K562 (cell line): ENCODE measurements at regions not wholly inside any gene's neighbourhood (a gene's known extent, or its start where the extent isn't known, plus 50 kb on each side); places are given as distances from the start of the nearest gene placed in this dataset.

Source experiments
- ATAC-seq: fragments of 200-7000 bp; cut with Tn5 transposase; 3 replicates; pipeline ENCODE4 v1.9.1; 2020; ENCODE audit warnings: moderate library complexity
- BruUV-seq: library from RNA; stranded (reverse); fragments of 400-500 nt; replicated peaks from 2 replicates; lab custom pipeline; 2021; lab: Mats Ljungman, UMichigan
- CTCF ChIA-PET: fragments of 300-600 bp; formaldehyde crosslinking; extraction: SDS; loops from one replicate; lab custom pipeline; 2021; ENCODE audit warnings: low intra/inter-chr PET ratio; lab: Yijun Ruan, JAX
- POLR2A ChIA-PET: fragments of 300-600, 350-650 bp; sonication (Branson Sonifier 250); formaldehyde crosslinking; extraction: SDS; loops from one replicate; lab custom pipeline; 2021; ENCODE audit warnings: antibody characterized with exemption, inconsistent platforms; lab: Yijun Ruan, JAX
- DNase-seq, 4 experiments: peaks; one replicate each; pipeline versions ENCODE4 v3.0.0 to v3.0.0-alpha.2; 2011 to 2018; ENCODE audit warnings: low spot score in 3 of 4, mixed read lengths in 3 of 4; ENCODE audit errors: extremely low read depth in 1 of 4
- FAIRE-seq: peaks from 2 replicates; lab custom pipeline; 2011; peaks lifted over from hg19 to GRCh38; lab: Jason Lieb, UNC
- H2AFZ ChIP-seq: 2 replicates; pipeline ENCODE4 v1.6.0; 2011; ENCODE audit warnings: low read depth, low read length, control low read depth, inconsistent platforms
- H3K27ac ChIP-seq: fragments of 200-600 bp; 3 replicates; pipeline ENCODE4 v1.8.0; 2011; ENCODE audit warnings: low read depth, mild to moderate bottlenecking, control low read depth, inconsistent platforms, low read length, moderate library complexity, mixed read lengths; ENCODE audit errors: extremely low read depth
- H3K27me3 ChIP-seq, 2 experiments: fragments of 300-600 bp in 1 of 2; 2 replicates in 1 of 2; 3 replicates in 1 of 2; pipeline versions ENCODE4 v1.6.0 to v1.8.0; 2011; ENCODE audit warnings: inconsistent platforms in 2 of 2, low read length in 2 of 2, mild to moderate bottlenecking in 1 of 2, mixed read lengths in 1 of 2, moderate library complexity in 1 of 2; ENCODE audit not compliant: control insufficient read depth in 2 of 2, insufficient read depth in 2 of 2
- H3K36me3 ChIP-seq: fragments of 300-600 bp; 3 replicates; pipeline ENCODE4 v1.8.0; 2011; ENCODE audit warnings: mild to moderate bottlenecking, low read length, inconsistent platforms; ENCODE audit not compliant: control insufficient read depth, insufficient read depth
- H3K4me1 ChIP-seq, 2 experiments: fragments of 200-600 bp in 1 of 2; replicated peaks in 1 of 2; 2 replicates in 1 of 2; 3 replicates in 1 of 2; pipeline versions ENCODE4 v1.5.1 to v1.8.0; 2011; ENCODE audit warnings: inconsistent platforms in 2 of 2, low read length in 2 of 2, mild to moderate bottlenecking in 1 of 2, mixed read lengths in 1 of 2, moderate library complexity in 1 of 2; ENCODE audit not compliant: control insufficient read depth in 2 of 2, insufficient read depth in 2 of 2
- H3K4me2 ChIP-seq: 2 replicates; pipeline ENCODE4 v1.6.1; 2011; ENCODE audit warnings: low read length, control low read depth, inconsistent platforms, mixed read lengths; ENCODE audit not compliant: insufficient read depth
- H3K4me3 ChIP-seq: fragments of 200-600 bp; sonication (generic), shearing (Covaris generic); 2 replicates; pipeline ENCODE4 v1.5.1; 2016; ENCODE audit warnings: control low read depth, inconsistent platforms
- H3K79me2 ChIP-seq: fragments of 200-600 bp; 3 replicates; pipeline ENCODE4 v1.8.0; 2011; ENCODE audit warnings: low read length, inconsistent platforms; ENCODE audit not compliant: control insufficient read depth, insufficient read depth
- H3K9ac ChIP-seq, 2 experiments: 2 replicates each; pipeline versions ENCODE4 v1.6.0 to v1.6.1; 2011; ENCODE audit warnings: low read depth in 2 of 2, low read length in 2 of 2, control low read depth in 1 of 2, inconsistent platforms in 1 of 2, mild to moderate bottlenecking in 1 of 2, mixed read lengths in 1 of 2; ENCODE audit not compliant: insufficient read depth in 1 of 2
- H3K9me1 ChIP-seq: one replicate; pipeline ENCODE4 v1.6.0; 2011; ENCODE audit warnings: inconsistent platforms, mild to moderate bottlenecking, low read length, moderate library complexity; ENCODE audit not compliant: control insufficient read depth, insufficient read depth
- H3K9me3 ChIP-seq: replicated peaks from 2 replicates; pipeline ENCODE4 v1.5.1; 2011; ENCODE audit warnings: low read depth, low read length, inconsistent platforms; ENCODE audit not compliant: control insufficient read depth, insufficient read depth
- H4K20me1 ChIP-seq: replicated peaks from 2 replicates; pipeline ENCODE4 v1.6.1; 2011; ENCODE audit warnings: low read length, inconsistent platforms, mixed read lengths; ENCODE audit not compliant: control insufficient read depth, insufficient read depth
- CTBP1 ChIP-seq: fragments of 450-650 bp; IDR thresholded peaks from 2 replicates; pipeline ENCODE4 v1.6.1; 2016; ENCODE audit warnings: borderline replicate concordance
- HOXB6 ChIP-seq: fragments of 250-450 bp; sonication (Bioruptor Pico); IDR thresholded peaks from 2 replicates; pipeline ENCODE4 v1.5.1; 2022; ENCODE audit warnings: mild to moderate bottlenecking, borderline replicate concordance
- KDM4B ChIP-seq, 2 experiments: fragments of 450-650 bp in 1 of 2; sonication (generic) in 1 of 2; IDR thresholded peaks; 2 replicates each; pipeline ENCODE4 v1.6.1; 2016 to 2017; ENCODE audit warnings: borderline replicate concordance in 2 of 2, antibody characterized with exemption in 1 of 2, low read depth in 1 of 2, mild to moderate bottlenecking in 1 of 2
- RFX5 ChIP-seq: IDR thresholded peaks from 2 replicates; pipeline ENCODE4 v1.6.1; 2011; ENCODE audit warnings: low read depth, mild to moderate bottlenecking, improper control_type of control experiment, low read length
- TBL1XR1 ChIP-seq, 2 experiments: IDR thresholded peaks; 2 replicates each; pipeline ENCODE4 v1.6.1; 2012; ENCODE audit warnings: improper control_type of control experiment in 2 of 2, low read length in 2 of 2, mild to moderate bottlenecking in 1 of 2
- WGBS: fragments of 100-300 bp; shearing (Covaris generic); methylation state at CpG from one replicate; pipeline ENCODE4 v1.1.6; 2016; ENCODE audit warnings: low coverage, mixed read lengths; ENCODE audit not compliant: insufficient coverage; ENCODE audit errors: missing lambda C conversion rate; 5-methylcytosine and 5-hydroxymethylcytosine counted together
- in situ Hi-C: fragments of 300-500 bp; cut with MboI; formaldehyde crosslinking; loops from 4 replicates; pipeline ENCODE4 v1.15.0; 2018; ENCODE audit warnings: inconsistent platforms, mixed read lengths
- intact Hi-C: fragments of 100-400 bp; cut with micrococcal nuclease; formaldehyde crosslinking; loops from 2 replicates; pipeline ENCODE4 v1.14.2; 2022
- TF ChIP-seq, protein P1 (sequence below): sonication (generic); formaldehyde crosslinking; IDR thresholded peaks from 2 replicates; pipeline ENCODE4 v1.8.1; 2022; ENCODE audit warnings: missing genetic modification reagents
- TF ChIP-seq, protein P2 (sequence below): fragments of 450-650 bp; formaldehyde crosslinking; IDR thresholded peaks from 2 replicates; pipeline ENCODE4 v1.4.0; 2022; ENCODE audit warnings: missing genetic modification characterization

DNA sequence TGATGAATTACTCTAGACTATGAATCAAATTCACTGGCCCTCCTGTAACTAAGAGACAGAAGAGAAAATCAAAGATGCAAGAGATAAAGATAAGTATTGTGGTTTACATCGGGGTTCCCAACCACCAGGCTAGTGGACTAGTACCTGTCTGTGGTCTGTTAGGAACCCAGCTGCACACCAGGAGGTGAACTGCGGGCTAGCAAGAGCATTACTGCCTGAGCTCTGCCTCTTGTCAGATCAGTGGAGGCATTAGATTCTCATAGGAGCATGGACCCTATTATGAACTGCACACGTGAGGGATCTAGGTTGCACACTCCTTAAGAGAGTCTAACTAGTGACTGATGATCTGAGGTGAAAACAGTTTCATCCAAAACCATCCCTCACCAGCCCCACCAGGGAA is 58.9 kb upstream of the DUSP10 start:
- no peak for TF ChIP-seq TBL1XR1 (IDR thresholded peaks at IDR 0.05; ENCODE audit: low read length in 2 of 2)
- no peak for TF ChIP-seq CTBP1
- TF ChIP-seq KDM4B (IDR thresholded peaks at IDR 0.05; ENCODE audit: borderline replicate concordance in 2 of 2, low read depth in 1 of 2): no peak
- no peak for TF ChIP-seq HOXB6
- TF ChIP-seq, protein P1, sequence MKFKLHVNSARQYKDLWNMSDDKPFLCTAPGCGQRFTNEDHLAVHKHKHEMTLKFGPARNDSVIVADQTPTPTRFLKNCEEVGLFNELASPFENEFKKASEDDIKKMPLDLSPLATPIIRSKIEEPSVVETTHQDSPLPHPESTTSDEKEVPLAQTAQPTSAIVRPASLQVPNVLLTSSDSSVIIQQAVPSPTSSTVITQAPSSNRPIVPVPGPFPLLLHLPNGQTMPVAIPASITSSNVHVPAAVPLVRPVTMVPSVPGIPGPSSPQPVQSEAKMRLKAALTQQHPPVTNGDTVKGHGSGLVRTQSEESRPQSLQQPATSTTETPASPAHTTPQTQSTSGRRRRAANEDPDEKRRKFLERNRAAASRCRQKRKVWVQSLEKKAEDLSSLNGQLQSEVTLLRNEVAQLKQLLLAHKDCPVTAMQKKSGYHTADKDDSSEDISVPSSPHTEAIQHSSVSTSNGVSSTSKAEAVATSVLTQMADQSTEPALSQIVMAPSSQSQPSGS (CRISPR knock-in tag): no peak
- TF ChIP-seq, protein P2, sequence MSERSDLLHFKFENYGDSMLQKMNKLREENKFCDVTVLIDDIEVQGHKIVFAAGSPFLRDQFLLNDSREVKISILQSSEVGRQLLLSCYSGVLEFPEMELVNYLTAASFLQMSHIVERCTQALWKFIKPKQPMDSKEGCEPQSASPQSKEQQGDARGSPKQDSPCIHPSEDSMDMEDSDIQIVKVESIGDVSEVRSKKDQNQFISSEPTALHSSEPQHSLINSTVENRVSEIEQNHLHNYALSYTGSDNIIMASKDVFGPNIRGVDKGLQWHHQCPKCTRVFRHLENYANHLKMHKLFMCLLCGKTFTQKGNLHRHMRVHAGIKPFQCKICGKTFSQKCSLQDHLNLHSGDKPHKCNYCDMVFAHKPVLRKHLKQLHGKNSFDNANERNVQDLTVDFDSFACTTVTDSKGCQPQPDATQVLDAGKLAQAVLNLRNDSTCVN (CRISPR knock-in tag): no peak
- TF ChIP-seq RFX5: no peak
- no peak overlapping the region for H3K9ac ChIP-seq
- no peaks in the 10 kb centered on the region for H3K9me1 ChIP-seq
- ATAC-seq: no peak
- CTCF ChIA-PET: no interaction called here
- DNase-seq: no peak
- intact Hi-C loops (no loop called here), in situ Hi-C loops (no loop called here)
- no peak overlapping the region for H2AFZ ChIP-seq
- H3K27me3 ChIP-seq: no peaks in the 10 kb centered on the region
- H3K79me2 ChIP-seq: no peaks in the 10 kb centered on the region
- no peak overlapping the region for H3K4me2 ChIP-seq
- no peak overlapping the region for H3K27ac ChIP-seq
- WGBS: 8% methylated on average over 3 of the region's 3 CpGs
- H3K4me1 ChIP-seq: no peaks in the 10 kb centered on the region
- 0 out of 2 replicates have a peak, but pooled peaks cover 2% of the 10 kb centered on the region for H3K9me3 ChIP-seq
- no peaks in the 10 kb centered on the region for H3K36me3 ChIP-seq
- POLR2A ChIA-PET: no interaction called here
- no peak overlapping the region for H3K4me3 ChIP-seq
- no peak for FAIRE-seq
- no TSS peak for BruUV-seq
- no peaks in the 10 kb centered on the region for H4K20me1 ChIP-seq
